ENCODE measurements at regions not wholly inside any gene's neighbourhood (a gene's known extent, or its start where the extent isn't known, plus 50 kb on each side); places are given as distances from the start of the nearest gene placed in this dataset.

DNA sequence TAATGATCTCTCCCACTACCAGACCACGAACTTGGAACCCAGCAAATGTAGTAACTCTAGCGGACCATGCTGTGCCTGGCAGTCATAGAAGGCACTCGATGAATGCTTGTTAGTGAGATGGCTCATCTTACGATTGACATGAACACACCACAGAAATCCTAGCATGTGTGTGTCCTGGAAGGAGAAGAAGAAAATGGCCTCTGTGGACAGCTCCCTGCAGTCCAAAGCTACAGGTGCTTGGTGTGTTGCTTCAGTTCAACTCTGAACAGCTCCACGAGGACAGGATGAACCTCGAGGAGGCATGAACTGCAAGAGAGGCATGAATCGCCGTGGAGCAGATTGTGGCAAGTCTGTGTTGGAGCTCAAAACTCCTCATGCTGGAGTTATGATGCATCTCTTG, 93.5 kb downstream of the KLF6 start:
- TF ChIP-seq POLR2A (IDR thresholded peaks at IDR 0.05; ENCODE audit: extremely low read depth, insufficient read length): no peak
- TF ChIP-seq, protein P1, sequence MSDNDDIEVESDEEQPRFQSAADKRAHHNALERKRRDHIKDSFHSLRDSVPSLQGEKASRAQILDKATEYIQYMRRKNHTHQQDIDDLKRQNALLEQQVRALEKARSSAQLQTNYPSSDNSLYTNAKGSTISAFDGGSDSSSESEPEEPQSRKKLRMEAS (IDR thresholded peaks at IDR 0.05; ENCODE audit: low read depth, low read length): no peak
